OCI-LY1 (cell line): ENCODE measurements at regions not wholly inside any gene's neighbourhood (a gene's known extent, or its start where the extent isn't known, plus 50 kb on each side); places are given as distances from the start of the nearest gene placed in this dataset.

ENCODE experiments used
- H2AFZ ChIP-seq: fragments of 200-600 bp; sonication (generic), shearing (Covaris generic); 2 replicates; pipeline ENCODE4 v1.6.0; 2014; ENCODE audit warnings: antibody characterized with exemption, mild to moderate bottlenecking, low read length
- H3F3A ChIP-seq: fragments of 200-600 bp; sonication (generic), shearing (Covaris generic); 2 replicates; pipeline ENCODE4 v1.6.0; 2014; ENCODE audit warnings: mild to moderate bottlenecking, antibody characterized with exemption, low read length, moderate library complexity; ENCODE audit not compliant: insufficient read depth
- H3K27ac ChIP-seq: fragments of 200-600 bp; sonication (generic); 2 replicates; pipeline ENCODE4 v1.5.1; 2014; ENCODE audit warnings: low read length, mixed run types, mild to moderate bottlenecking, low read depth; ENCODE audit not compliant: poor library complexity, severe bottlenecking
- H3K27me3 ChIP-seq: fragments of 200-600 bp; sonication (generic); 2 replicates; pipeline ENCODE4 v1.6.0; 2014; ENCODE audit warnings: antibody characterized with exemption, mild to moderate bottlenecking, low read length, moderate library complexity; ENCODE audit not compliant: insufficient read depth
- H3K36me3 ChIP-seq: fragments of 200-600 bp; sonication (generic); 2 replicates; pipeline ENCODE4 v1.6.1; 2014; ENCODE audit warnings: mild to moderate bottlenecking, antibody characterized with exemption, low read length, moderate library complexity, mixed read lengths; ENCODE audit not compliant: insufficient read depth
- H3K4me1 ChIP-seq: fragments of 200-600 bp; sonication (generic); 2 replicates; pipeline ENCODE4 v1.5.1; 2014; ENCODE audit warnings: mild to moderate bottlenecking, low read length, moderate library complexity; ENCODE audit not compliant: insufficient read depth, severe bottlenecking
- H3K4me2 ChIP-seq: fragments of 200-600 bp; sonication (generic), shearing (Covaris generic); 2 replicates; pipeline ENCODE4 v1.6.1; 2014; ENCODE audit warnings: low read length
- H3K4me3 ChIP-seq: fragments of 200-600 bp; sonication (generic); 2 replicates; pipeline ENCODE4 v1.5.1; 2014; ENCODE audit warnings: low read length, low read depth, mild to moderate bottlenecking, mixed read lengths; ENCODE audit not compliant: poor library complexity, severe bottlenecking
- H3K79me2 ChIP-seq: fragments of 200-600 bp; shearing (Covaris generic); 2 replicates; pipeline ENCODE4 v1.6.1; 2016; ENCODE audit warnings: mixed run types, low read length, mixed read lengths; ENCODE audit not compliant: insufficient read depth
- H3K9ac ChIP-seq: fragments of 200-600 bp; sonication (generic), shearing (Covaris generic); 2 replicates; pipeline ENCODE4 v1.6.1; 2014; ENCODE audit warnings: mild to moderate bottlenecking, low read length, mixed read lengths
- H3K9me2 ChIP-seq: fragments of 200-600 bp; sonication (generic), shearing (Covaris generic); 2 replicates; pipeline ENCODE4 v1.6.1; 2014; ENCODE audit warnings: low read depth, mild to moderate bottlenecking, low read length, mixed read lengths
- H3K9me3 ChIP-seq: fragments of 200-600 bp; shearing (Covaris generic); 2 replicates; pipeline ENCODE4 v1.6.1; 2014; ENCODE audit warnings: low read length, mixed read lengths
- H4K20me1 ChIP-seq: fragments of 200-600 bp; sonication (generic), shearing (Covaris generic); 2 replicates; pipeline ENCODE4 v1.6.0; 2016; ENCODE audit warnings: mild to moderate bottlenecking, low read length; ENCODE audit not compliant: insufficient read depth
- CTCF ChIP-seq: fragments of 200-600 bp; sonication (generic), shearing (Covaris generic); IDR thresholded peaks from 2 replicates; pipeline ENCODE4 v1.5.1; 2017; ENCODE audit warnings: mild to moderate bottlenecking, antibody characterized with exemption, low read length, moderate library complexity, mixed read lengths
- EZH2 ChIP-seq: fragments of 200-600 bp; sonication (generic), shearing (Covaris generic); IDR thresholded peaks from 2 replicates; pipeline ENCODE4 v1.8.0; 2017; ENCODE audit warnings: borderline replicate concordance, mixed run types, mild to moderate bottlenecking, antibody characterized with exemption, low read length, moderate library complexity, mixed read lengths

GRCh38 chr3:30078736-30079135 lies 527.7 kb upstream of the TGFBR2 start:
- H3K4me3 ChIP-seq = no peak overlapping the region
- H3K9me2 ChIP-seq = no peaks in the 10 kb centered on the region
- no peaks in the 10 kb centered on the region for H3F3A ChIP-seq
- H3K27me3 ChIP-seq = no peaks in the 10 kb centered on the region
- H3K79me2 ChIP-seq = no peaks in the 10 kb centered on the region
- no peaks in the 10 kb centered on the region for H4K20me1 ChIP-seq
- no peak overlapping the region for H3K4me2 ChIP-seq
- H3K9ac ChIP-seq = no peak overlapping the region
- no peak overlapping the region for H3K27ac ChIP-seq
- H3K4me1 ChIP-seq = no peaks in the 10 kb centered on the region
- H3K36me3 ChIP-seq = no peaks in the 10 kb centered on the region
- H2AFZ ChIP-seq = no peak overlapping the region
- TF ChIP-seq EZH2 = no peak
- H3K9me3 ChIP-seq = no peaks in the 10 kb centered on the region; the same call in 1 of the 2 replicates

- Histone ChIP-seq H3F3A (no peaks in the 10 kb centered on the region), H4K20me1 (no peaks in the 10 kb centered on the region), H3K27me3 (no peaks in the 10 kb centered on the region), H3K4me2 (no peak overlapping the region), H3K9me2 (no peaks in the 10 kb centered on the region), H3K4me1 (no peaks in the 10 kb centered on the region), H3K9ac (no peak overlapping the region), H2AFZ (no peak overlapping the region), H3K27ac (no peak overlapping the region), H3K36me3 (no peaks in the 10 kb centered on the region), H3K79me2 (no peaks in the 10 kb centered on the region), H3K4me3 (no peak overlapping the region), H3K9me3 (no peaks in the 10 kb centered on the region; the same call in 1 of the 2 replicates)
- TF ChIP-seq CTCF (no peak), EZH2 (no peak)
Measured at GRCh38 chr3:30081904-30082303, 524.5 kb upstream of the TGFBR2 start.

- Histone ChIP-seq H3K79me2 (no peaks in the 10 kb centered on the region), H3K4me3 (no peak overlapping the region), H3K36me3 (no peaks in the 10 kb centered on the region), H2AFZ (no peak overlapping the region), H3K27me3 (no peaks in the 10 kb centered on the region), H3F3A (no peaks in the 10 kb centered on the region), H3K27ac (no peak overlapping the region), H3K9ac (no peak overlapping the region), H3K9me2 (no peaks in the 10 kb centered on the region), H3K4me2 (no peak overlapping the region), H3K9me3 (no peaks in the 10 kb centered on the region; the same call in 1 of the 2 replicates), H3K4me1 (no peaks in the 10 kb centered on the region), H4K20me1 (no peaks in the 10 kb centered on the region)
- TF ChIP-seq CTCF = no peak
- TF ChIP-seq EZH2 = no peak
Measured at GRCh38 chr3:30082652-30083051, 523.7 kb upstream of the TGFBR2 start.

- H3K9ac ChIP-seq = no peak overlapping the region
- no peak overlapping the region for H3K4me2 ChIP-seq
- no peaks in the 10 kb centered on the region; the same call in 1 of the 2 replicates for H3K9me3 ChIP-seq
- no peaks in the 10 kb centered on the region for H4K20me1 ChIP-seq
- no peak overlapping the region for H3K4me3 ChIP-seq
- no peaks in the 10 kb centered on the region for H3K79me2 ChIP-seq
- H3F3A ChIP-seq = no peaks in the 10 kb centered on the region
- H3K9me2 ChIP-seq = no peaks in the 10 kb centered on the region
- no peaks in the 10 kb centered on the region for H3K36me3 ChIP-seq
- no peaks in the 10 kb centered on the region for H3K27me3 ChIP-seq
- TF ChIP-seq CTCF (no peak), EZH2 (no peak)
- H3K27ac ChIP-seq = no peak overlapping the region
- H3K4me1 ChIP-seq = no peaks in the 10 kb centered on the region
- no peak overlapping the region for H2AFZ ChIP-seq
Measured at GRCh38 chr3:30083315-30083714, 523.1 kb upstream of the TGFBR2 start.
